ENCODE measurements at regions not wholly inside any gene's neighbourhood (a gene's known extent, or its start where the extent isn't known, plus 50 kb on each side); places are given as distances from the start of the nearest gene placed in this dataset.

DNA sequence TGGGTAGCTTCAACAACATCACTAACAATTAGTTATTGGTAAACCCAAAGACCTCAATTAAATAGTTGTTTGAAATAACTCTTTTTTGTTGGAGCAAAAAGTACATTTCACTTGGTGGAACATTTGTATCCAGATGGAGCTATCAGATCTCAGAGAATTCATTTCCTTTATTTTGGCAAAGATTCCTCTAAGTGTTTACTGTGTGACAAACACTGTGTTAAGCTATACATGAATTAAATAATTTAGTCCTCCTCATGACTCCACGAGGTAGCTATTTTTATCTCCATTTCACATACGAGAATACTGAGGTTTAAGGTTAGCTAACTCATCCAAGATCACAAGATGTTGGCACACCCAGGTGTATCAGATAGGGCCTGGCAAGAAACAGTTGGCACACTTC, 104.0 kb upstream of the IMMP2L start:
- H3K4me3 ChIP-seq = no peak overlapping the region
- H3K27me3 ChIP-seq (ENCODE audit: insufficient read depth in 3 of 3, low read length in 2 of 3) = no peaks in the 10 kb centered on the region
- no peaks in the 10 kb centered on the region for H3K9me3 ChIP-seq
- no peak for DNase-seq
- no peak for ATAC-seq
- no peaks in the 10 kb centered on the region for H3K4me1 ChIP-seq
- intact Hi-C loops (cut with DNase I) = no loop called here
- H3K36me3 ChIP-seq (ENCODE audit: insufficient read depth in 1 of 2, low read depth in 1 of 2) = no peaks in the 10 kb centered on the region
- TF ChIP-seq, protein P1, sequence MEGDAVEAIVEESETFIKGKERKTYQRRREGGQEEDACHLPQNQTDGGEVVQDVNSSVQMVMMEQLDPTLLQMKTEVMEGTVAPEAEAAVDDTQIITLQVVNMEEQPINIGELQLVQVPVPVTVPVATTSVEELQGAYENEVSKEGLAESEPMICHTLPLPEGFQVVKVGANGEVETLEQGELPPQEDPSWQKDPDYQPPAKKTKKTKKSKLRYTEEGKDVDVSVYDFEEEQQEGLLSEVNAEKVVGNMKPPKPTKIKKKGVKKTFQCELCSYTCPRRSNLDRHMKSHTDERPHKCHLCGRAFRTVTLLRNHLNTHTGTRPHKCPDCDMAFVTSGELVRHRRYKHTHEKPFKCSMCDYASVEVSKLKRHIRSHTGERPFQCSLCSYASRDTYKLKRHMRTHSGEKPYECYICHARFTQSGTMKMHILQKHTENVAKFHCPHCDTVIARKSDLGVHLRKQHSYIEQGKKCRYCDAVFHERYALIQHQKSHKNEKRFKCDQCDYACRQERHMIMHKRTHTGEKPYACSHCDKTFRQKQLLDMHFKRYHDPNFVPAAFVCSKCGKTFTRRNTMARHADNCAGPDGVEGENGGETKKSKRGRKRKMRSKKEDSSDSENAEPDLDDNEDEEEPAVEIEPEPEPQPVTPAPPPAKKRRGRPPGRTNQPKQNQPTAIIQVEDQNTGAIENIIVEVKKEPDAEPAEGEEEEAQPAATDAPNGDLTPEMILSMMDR (IDR thresholded peaks at IDR 0.05) = no peak
- H3K27ac ChIP-seq = no peak overlapping the region
- 24 to 51% (median 29%) methylated on average over 2 of the region's 2 CpGs for WGBS, 3 donors

DNA sequence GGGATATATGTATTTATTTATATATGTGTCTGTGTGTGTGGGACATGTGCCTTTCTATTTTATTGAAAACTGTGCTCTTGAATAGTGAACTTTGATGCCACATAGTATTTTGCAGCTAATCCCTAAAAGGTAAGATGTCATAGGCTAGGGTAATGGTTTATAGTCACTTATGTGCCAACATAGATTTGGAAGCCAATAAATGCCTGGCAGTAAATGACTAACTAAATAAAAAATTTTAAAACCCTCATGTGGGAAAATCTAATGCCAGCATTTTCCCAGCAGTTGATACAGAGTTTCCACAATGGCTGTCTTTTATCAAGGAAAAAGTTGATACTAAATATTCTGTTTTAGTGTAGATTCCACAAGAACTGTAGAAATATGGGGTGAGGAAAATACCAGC, 101.5 kb upstream of the IMMP2L start:
- H3K27ac ChIP-seq = no peak overlapping the region
- DNase-seq (no peak), ATAC-seq (no peak)
- H3K36me3 ChIP-seq (ENCODE audit: insufficient read depth in 1 of 2, low read depth in 1 of 2) = no peaks in the 10 kb centered on the region
- no peak overlapping the region for H3K4me3 ChIP-seq
- no peaks in the 10 kb centered on the region for H3K27me3 ChIP-seq (ENCODE audit: insufficient read depth in 3 of 3, low read length in 2 of 3)
- intact Hi-C loops (cut with DNase I) = no loop called here
- no peaks in the 10 kb centered on the region for H3K4me1 ChIP-seq
- TF ChIP-seq, protein P1 (IDR thresholded peaks at IDR 0.05) = no peak
- no peaks in the 10 kb centered on the region for H3K9me3 ChIP-seq

DNA sequence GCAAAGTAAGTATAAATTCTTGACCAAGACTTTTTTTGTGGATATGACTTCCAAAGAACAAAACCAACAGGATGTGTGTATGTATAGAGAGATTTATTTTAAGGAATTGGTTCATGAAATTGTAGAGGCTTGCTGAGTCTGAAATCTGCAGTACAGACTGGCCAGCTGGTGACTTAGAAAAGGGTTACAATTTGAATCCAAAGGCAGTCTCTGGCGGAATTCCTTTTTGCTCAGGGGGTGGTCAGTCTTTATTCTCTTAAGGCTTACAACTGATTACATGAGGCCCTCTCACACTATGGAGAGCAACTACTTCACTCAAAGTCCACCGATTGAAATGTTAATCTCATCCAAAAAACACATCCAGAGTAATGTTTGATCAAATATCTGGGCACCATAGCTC, 100.1 kb upstream of the IMMP2L start:
- H3K27ac ChIP-seq = no peak overlapping the region
- no peak for ATAC-seq
- WGBS, 3 donors = 83 to 86% (median 85%) methylated on average over 2 of the region's 2 CpGs
- H3K27me3 ChIP-seq (ENCODE audit: insufficient read depth in 3 of 3, low read length in 2 of 3) = no peaks in the 10 kb centered on the region
- no peak for DNase-seq
- H3K4me1 ChIP-seq = no peaks in the 10 kb centered on the region
- no peaks in the 10 kb centered on the region for H3K9me3 ChIP-seq
- TF ChIP-seq, protein P1 (IDR thresholded peaks at IDR 0.05) = no peak
- no peaks in the 10 kb centered on the region for H3K36me3 ChIP-seq (ENCODE audit: insufficient read depth in 1 of 2, low read depth in 1 of 2)
- intact Hi-C loops (cut with DNase I) = no loop called here
- no peak overlapping the region for H3K4me3 ChIP-seq

DNA sequence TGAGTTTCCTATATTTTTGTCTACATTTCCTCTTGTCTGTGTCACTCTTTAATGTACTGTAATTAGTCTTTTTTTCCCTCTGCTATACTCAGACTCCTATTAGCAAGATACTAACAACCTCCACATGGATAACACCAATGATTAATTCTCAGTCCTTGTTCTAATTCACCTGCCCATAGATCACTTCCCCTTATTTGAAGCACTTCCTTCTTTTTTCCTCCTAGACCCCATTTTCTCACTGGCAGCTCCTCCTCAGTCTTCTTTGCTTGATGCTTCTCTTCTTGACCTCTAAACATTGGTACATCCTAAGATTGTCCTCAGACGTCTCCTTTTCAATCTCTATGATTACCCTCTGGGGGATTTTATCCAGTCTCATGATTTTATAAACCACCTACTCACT, 98.2 kb upstream of the IMMP2L start:
- intact Hi-C loops (cut with DNase I) = no loop called here

DNA sequence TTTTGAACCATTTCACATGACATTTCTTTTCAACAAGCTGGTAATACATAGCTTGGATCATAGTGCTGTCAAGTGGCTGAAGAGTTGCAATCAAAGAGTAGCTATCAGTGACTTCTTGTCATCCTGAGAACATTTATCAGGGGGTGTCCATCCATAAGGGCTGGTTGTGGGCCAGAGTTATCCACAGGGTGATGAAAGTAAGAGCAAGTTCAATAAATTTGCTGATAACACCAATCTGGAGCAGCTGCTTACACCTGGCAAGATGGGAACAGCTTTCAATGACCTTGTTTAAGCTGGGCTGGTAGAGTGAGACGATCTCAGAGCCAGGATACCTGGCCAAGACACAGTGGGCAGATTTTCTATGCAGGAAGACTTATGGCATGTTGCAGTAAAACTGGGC, 96.3 kb upstream of the IMMP2L start:
- Histone ChIP-seq H3K27ac (no peak overlapping the region), H3K4me1 (no peaks in the 10 kb centered on the region), H3K4me3 (no peak overlapping the region), H3K36me3 (ENCODE audit: insufficient read depth in 1 of 2, low read depth in 1 of 2) (no peaks in the 10 kb centered on the region), H3K9me3 (no peaks in the 10 kb centered on the region), H3K27me3 (ENCODE audit: insufficient read depth in 3 of 3, low read length in 2 of 3) (no peaks in the 10 kb centered on the region)
- WGBS, 3 donors = 23 to 39% (median 26%) methylated on average over 1 of the region's 1 CpG
- no peak for DNase-seq
- intact Hi-C loops (cut with DNase I) = no loop called here
- TF ChIP-seq, protein P1 (IDR thresholded peaks at IDR 0.05) = no peak
- no peak for ATAC-seq

More for the DNA sequence above, 98.2 kb upstream of the IMMP2L start:
- WGBS, 3 donors = 57 to 67% (median 59%) methylated on average over 1 of the region's 1 CpG
- H3K27me3 ChIP-seq (ENCODE audit: insufficient read depth in 3 of 3, low read length in 2 of 3) = no peaks in the 10 kb centered on the region
- TF ChIP-seq, protein P1 (IDR thresholded peaks at IDR 0.05) = no peak
- ATAC-seq = no peak
- H3K27ac ChIP-seq = no peak overlapping the region
- no peak for DNase-seq
- no peaks in the 10 kb centered on the region for H3K4me1 ChIP-seq
- H3K4me3 ChIP-seq = no peak overlapping the region
- no peaks in the 10 kb centered on the region for H3K36me3 ChIP-seq (ENCODE audit: insufficient read depth in 1 of 2, low read depth in 1 of 2)
- no peaks in the 10 kb centered on the region for H3K9me3 ChIP-seq
